Esophagus squamous epithelium (tissue), 5 donors: ENCODE measurements at regions not wholly inside any gene's neighbourhood (a gene's known extent, or its start where the extent isn't known, plus 50 kb on each side); places are given as distances from the start of the nearest gene placed in this dataset.

Experiments used
- DNase-seq: peaks from one replicate; lab custom pipeline; 2025; lab: John Stamatoyannopoulos, UW
- H3K27ac ChIP-seq, 4 donors: fragments of 200-600 bp; sonication (generic); one replicate each; pipeline ENCODE4 v1.5.1; 2016 to 2019; ENCODE audit warnings: mild to moderate bottlenecking in 1 of 4
- H3K27me3 ChIP-seq, 4 donors: fragments of 200-600 bp; sonication (generic); 1 replicate in 3 of 4; 2 replicates in 1 of 4; pipeline versions ENCODE4 v1.5.1 to v1.6.0; 2017 to 2021; ENCODE audit warnings: antibody characterized with exemption in 1 of 4
- H3K36me3 ChIP-seq, 3 donors: fragments of 200-600 bp; sonication (generic); one replicate each; pipeline ENCODE4 v1.5.1; 2016 to 2019
- H3K4me1 ChIP-seq, 3 donors: fragments of 200-600 bp; sonication (generic); one replicate each; pipeline ENCODE4 v1.5.1; 2017 to 2019
- H3K4me3 ChIP-seq, 4 donors: fragments of 200-600 bp; sonication (generic); 1 replicate in 3 of 4; 2 replicates in 1 of 4; pipeline ENCODE4 v1.5.1; 2016 to 2019; ENCODE audit warnings: mild to moderate bottlenecking in 2 of 4, moderate library complexity in 1 of 4
- H3K9me3 ChIP-seq, 3 donors: fragments of 200-600 bp; sonication (generic); one replicate each; pipeline ENCODE4 v1.5.1; 2016 to 2019
- POLR2A ChIP-seq, 4 donors: fragments of 450-650 bp; IDR thresholded peaks; one replicate each; pipeline ENCODE4 v1.6.1; 2017; ENCODE audit warnings: antibody characterized with exemption in 4 of 4, mild to moderate bottlenecking in 4 of 4, moderate library complexity in 3 of 4
- WGBS, 2 donors: methylation state at CpG; one replicate each; pipeline ENCODE4 v1.1.5; 2018; 5-methylcytosine and 5-hydroxymethylcytosine counted together
- intact Hi-C: fragments of 100-400 bp; cut with DNase I; formaldehyde crosslinking; loops from one replicate; pipeline ENCODE4 v1.15.0; 2022
- TF ChIP-seq, protein P1 (sequence below), 6 experiments: fragments of 450-650 bp in 4 of 6; fragments of 200-600 bp in 2 of 6; sonication (generic) in 2 of 6; IDR thresholded peaks; one replicate each; pipeline ENCODE4 v1.5.1; 2016 to 2019; ENCODE audit warnings: antibody characterized with exemption in 6 of 6, mild to moderate bottlenecking in 4 of 6, moderate library complexity in 4 of 6
- donor health status: DM: yes; HTN: yes; CAD: no.

DNA sequence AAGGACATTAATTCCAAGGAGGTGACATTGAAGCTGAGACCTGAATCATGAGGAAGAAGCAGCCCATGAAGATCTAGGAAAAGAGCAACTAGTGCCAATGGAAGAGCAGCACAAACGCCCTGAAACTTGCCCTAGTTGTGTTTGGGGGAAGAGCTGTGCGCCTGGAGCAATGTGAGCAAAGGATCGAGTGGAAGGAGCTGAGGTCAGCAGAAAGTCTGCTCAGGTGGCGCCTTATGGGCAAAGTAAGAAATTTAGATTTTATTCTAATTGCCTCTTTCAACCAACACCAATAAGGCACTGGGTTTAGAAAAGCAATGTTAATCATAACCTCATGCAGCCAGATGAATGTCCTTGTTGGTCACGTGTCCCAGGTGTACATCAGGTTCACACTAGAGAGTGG is 226.0 kb upstream of the THSD7B start:
- TF ChIP-seq, protein P1, sequence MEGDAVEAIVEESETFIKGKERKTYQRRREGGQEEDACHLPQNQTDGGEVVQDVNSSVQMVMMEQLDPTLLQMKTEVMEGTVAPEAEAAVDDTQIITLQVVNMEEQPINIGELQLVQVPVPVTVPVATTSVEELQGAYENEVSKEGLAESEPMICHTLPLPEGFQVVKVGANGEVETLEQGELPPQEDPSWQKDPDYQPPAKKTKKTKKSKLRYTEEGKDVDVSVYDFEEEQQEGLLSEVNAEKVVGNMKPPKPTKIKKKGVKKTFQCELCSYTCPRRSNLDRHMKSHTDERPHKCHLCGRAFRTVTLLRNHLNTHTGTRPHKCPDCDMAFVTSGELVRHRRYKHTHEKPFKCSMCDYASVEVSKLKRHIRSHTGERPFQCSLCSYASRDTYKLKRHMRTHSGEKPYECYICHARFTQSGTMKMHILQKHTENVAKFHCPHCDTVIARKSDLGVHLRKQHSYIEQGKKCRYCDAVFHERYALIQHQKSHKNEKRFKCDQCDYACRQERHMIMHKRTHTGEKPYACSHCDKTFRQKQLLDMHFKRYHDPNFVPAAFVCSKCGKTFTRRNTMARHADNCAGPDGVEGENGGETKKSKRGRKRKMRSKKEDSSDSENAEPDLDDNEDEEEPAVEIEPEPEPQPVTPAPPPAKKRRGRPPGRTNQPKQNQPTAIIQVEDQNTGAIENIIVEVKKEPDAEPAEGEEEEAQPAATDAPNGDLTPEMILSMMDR (IDR thresholded peaks at IDR 0.05) = no peak
- TF ChIP-seq POLR2A (IDR thresholded peaks at IDR 0.05) = no peak
- DNase-seq = no peak
- intact Hi-C loops = no loop called here

DNA sequence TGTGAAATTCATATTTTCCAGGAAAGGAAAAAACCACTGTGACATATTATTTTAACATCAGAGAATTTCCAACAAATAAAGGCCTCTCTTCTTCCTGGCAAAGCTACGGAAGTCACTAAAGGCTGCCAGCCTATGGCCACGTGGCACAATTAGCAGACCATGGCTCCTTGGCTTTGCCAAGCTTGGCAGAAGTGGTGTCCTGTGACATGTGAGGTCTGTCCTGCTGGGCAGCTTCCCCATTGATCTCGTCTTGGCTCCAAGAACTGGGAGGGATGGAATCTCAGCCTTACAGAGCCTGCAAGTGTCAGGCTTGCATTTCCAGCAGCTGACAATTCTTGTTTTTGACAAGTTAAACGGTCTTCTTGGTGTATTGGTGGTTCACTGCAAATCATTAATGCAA is 226.9 kb upstream of the THSD7B start:
- Histone ChIP-seq H3K27ac (no peak overlapping the region), H3K36me3 (no peaks in the 10 kb centered on the region), H3K27me3 (no peaks in the 10 kb centered on the region), H3K4me1 (no peaks in the 10 kb centered on the region), H3K4me3 (no peak overlapping the region), H3K9me3 (no peaks in the 10 kb centered on the region)
- DNase-seq = no peak
- WGBS, 2 donors = 58 to 67% methylated on average over 1 to 4 of the region's 4 CpGs
- no peak for TF ChIP-seq POLR2A (IDR thresholded peaks at IDR 0.05)
- TF ChIP-seq, protein P1 (IDR thresholded peaks at IDR 0.05) = no peak
- intact Hi-C loops = no loop called here

More for the DNA sequence above, 226.0 kb upstream of the THSD7B start:
- Histone ChIP-seq H3K36me3 (no peaks in the 10 kb centered on the region), H3K9me3 (no peaks in the 10 kb centered on the region), H3K27ac (no peak overlapping the region), H3K4me3 (no peak overlapping the region), H3K27me3 (no peaks in the 10 kb centered on the region), H3K4me1 (no peaks in the 10 kb centered on the region)
- 43 to 78% methylated on average over 5 of the region's 5 CpGs for WGBS, 2 donors

DNA sequence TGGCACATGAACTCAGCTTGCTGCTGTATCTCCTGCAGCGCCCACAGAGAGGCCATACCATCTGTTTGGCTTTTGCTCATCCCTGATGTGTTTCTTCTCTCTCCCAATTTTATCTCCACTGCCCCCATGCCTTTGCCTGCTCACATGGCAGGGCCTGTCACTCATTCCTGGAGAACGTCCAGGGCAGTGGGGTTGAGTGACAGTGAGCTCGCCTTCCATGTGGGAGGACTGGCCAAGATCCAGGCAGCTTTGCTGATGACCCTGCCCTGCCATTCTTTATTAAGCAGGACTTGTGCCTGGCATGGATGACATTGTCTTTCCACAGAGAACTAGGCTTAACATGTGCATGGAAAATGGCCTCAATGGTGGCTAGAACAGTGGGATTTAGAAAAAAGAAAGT is 230.5 kb upstream of the THSD7B start:
- Histone ChIP-seq H3K36me3 (no peaks in the 10 kb centered on the region), H3K4me1 (no peaks in the 10 kb centered on the region), H3K27me3 (no peaks in the 10 kb centered on the region), H3K27ac (no peak overlapping the region), H3K9me3 (no peaks in the 10 kb centered on the region), H3K4me3 (no peak overlapping the region)
- no peak for TF ChIP-seq POLR2A (IDR thresholded peaks at IDR 0.05)
- TF ChIP-seq, protein P1 (IDR thresholded peaks at IDR 0.05) = no peak
- no peak for DNase-seq
- intact Hi-C loops = no loop called here
- 25 to 52% methylated on average over 1 to 3 of the region's 3 CpGs for WGBS, 2 donors

DNA sequence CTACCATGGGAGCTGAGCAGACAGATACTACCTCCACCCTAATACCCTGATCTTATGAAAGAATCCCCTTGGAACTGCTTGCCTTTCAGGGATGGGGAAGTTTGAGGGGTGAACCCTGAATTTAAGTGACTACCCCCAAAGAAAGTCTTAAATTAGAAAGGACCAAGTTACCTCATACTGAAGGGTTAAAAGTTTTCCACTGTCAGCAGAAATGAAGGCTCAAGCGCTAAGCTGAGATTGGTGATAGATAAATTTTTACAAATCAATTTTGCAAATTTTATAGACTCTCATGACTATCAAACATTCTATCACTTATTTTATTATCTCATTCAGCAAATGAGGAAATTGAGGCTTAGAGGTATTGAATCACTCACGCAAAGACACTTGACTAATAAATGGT is 233.2 kb upstream of the THSD7B start:
- Histone ChIP-seq H3K36me3 (no peaks in the 10 kb centered on the region), H3K4me3 (no peak overlapping the region)
- no peak for TF ChIP-seq POLR2A (IDR thresholded peaks at IDR 0.05)
- TF ChIP-seq, protein P1 (IDR thresholded peaks at IDR 0.05) = no peak

DNA sequence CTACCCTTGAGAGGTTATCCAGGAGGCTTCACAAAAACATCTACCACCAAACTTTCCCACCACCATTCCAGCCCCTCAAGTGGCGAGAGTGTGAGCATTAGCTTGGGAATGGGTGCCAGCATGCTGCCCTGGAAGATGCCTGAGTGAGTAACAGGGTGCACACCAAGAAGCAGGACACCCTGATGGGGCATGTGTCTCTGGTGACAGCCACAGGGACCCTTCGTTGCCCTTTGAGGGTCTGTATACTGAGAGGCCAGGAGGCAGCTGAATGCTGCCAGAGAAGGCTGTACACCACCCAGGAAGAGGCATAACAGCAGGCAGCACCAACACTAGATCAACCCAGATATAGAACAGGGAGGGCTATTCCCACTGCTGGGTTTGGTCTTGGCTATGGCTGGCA is 233.6 kb upstream of the THSD7B start:
- TF ChIP-seq, protein P1 (IDR thresholded peaks at IDR 0.05) = no peak
- TF ChIP-seq POLR2A (IDR thresholded peaks at IDR 0.05) = no peak
- intact Hi-C loops = no loop called here
- no peak overlapping the region for H3K4me3 ChIP-seq
- no peaks in the 10 kb centered on the region for H3K27me3 ChIP-seq
- no peak for DNase-seq
- 43% methylated on average over 1 to 2 of the region's 2 CpGs for WGBS, 2 donors
- no peak overlapping the region for H3K27ac ChIP-seq
- H3K9me3 ChIP-seq = no peaks in the 10 kb centered on the region
- H3K36me3 ChIP-seq = no peaks in the 10 kb centered on the region
- H3K4me1 ChIP-seq = no peaks in the 10 kb centered on the region

More for the DNA sequence above, 233.2 kb upstream of the THSD7B start:
- DNase-seq = no peak
- intact Hi-C loops = no loop called here
- Histone ChIP-seq H3K27me3 (no peaks in the 10 kb centered on the region), H3K4me1 (no peaks in the 10 kb centered on the region), H3K27ac (no peak overlapping the region), H3K9me3 (no peaks in the 10 kb centered on the region)
- 87 to 91% methylated on average over 2 of the region's 2 CpGs for WGBS, 2 donors
